C4-2B (cell line): ENCODE measurements at regions not wholly inside any gene's neighbourhood (a gene's known extent, or its start where the extent isn't known, plus 50 kb on each side); places are given as distances from the start of the nearest gene placed in this dataset.
"Not testable (repeated sequence)": the region's sequence is repeated elsewhere in the genome, so short reads cannot be mapped to it uniquely, and the experiment has no call there.

ENCODE experiments used
- CTCF ChIP-seq: fragments of 450-650 bp; conservative IDR thresholded peaks from 2 replicates; pipeline ENCODE4 v1.5.1; 2017; ENCODE audit warnings: mild to moderate bottlenecking
- ZFX ChIP-seq: fragments of 450-650 bp; IDR thresholded peaks from 2 replicates; pipeline ENCODE4 v1.6.1; 2017

- not testable (repeated sequence) for TF ChIP-seq CTCF, ZFX
These were observed 897.5 kb downstream of the PLOD2 start for GRCh38 chr3:145263458-145263857.
